ENCODE measurements at regions not wholly inside any gene's neighbourhood (a gene's known extent, or its start where the extent isn't known, plus 50 kb on each side); places are given as distances from the start of the nearest gene placed in this dataset.

GRCh38 chr1:203424285-203424684 is 51.3 kb upstream of the PRELP start:
- no peaks in the 10 kb centered on the region for H3K79me1 ChIP-seq (ENCODE audit: low read depth, low read length)
- no peak overlapping the region for H4K8ac ChIP-seq (ENCODE audit: low read depth, low read length)
- no peak for DNase-seq (ENCODE audit: low spot score)
- no peak overlapping the region for H3K4ac ChIP-seq (ENCODE audit: low read length)
- H3K14ac ChIP-seq (ENCODE audit: low read length), result no peak overlapping the region
- no peak overlapping the region for H2BK12ac ChIP-seq (ENCODE audit: low read length)
- no peaks in the 10 kb centered on the region for H3K36me3 ChIP-seq (replicated peaks in 1 of 2; ENCODE audit: control insufficient read depth in 2 of 2, insufficient read depth in 2 of 2, low read length in 2 of 2)
- H2AFZ ChIP-seq (ENCODE audit: low read length), result no peak overlapping the region
- H3K27me3 ChIP-seq (ENCODE audit: control insufficient read depth in 3 of 3, insufficient read depth in 3 of 3, low read depth in 1 of 3, low read length in 3 of 3), result peaks cover 0 to 17% (median 0%) of the 10 kb centered on the region in 3 experiments
- WGBS, 2 donors (ENCODE audit: extremely low coverage in 2 of 2, insufficient read length in 2 of 2, insufficient replicate concordance in 1 of 2), result no CpG with 5 or more reads among the region's 3 CpGs
- no peak overlapping the region for H2BK5ac ChIP-seq (ENCODE audit: low read length)
- no peak overlapping the region for H2AK5ac ChIP-seq (ENCODE audit: low read depth, low read length)
- H2BK15ac ChIP-seq (ENCODE audit: low read length), result no peak overlapping the region
- no peak overlapping the region for H4K91ac ChIP-seq (ENCODE audit: low read depth, low read length, poor library complexity)
- no peak overlapping the region for H3K23ac ChIP-seq (ENCODE audit: low read depth, low read length, poor library complexity)
- no peak overlapping the region for H2BK120ac ChIP-seq (ENCODE audit: low read depth, low read length)
- H3K4me3 ChIP-seq (ENCODE audit: low read length in 2 of 2), result no peak overlapping the region
- no peak overlapping the region for H3K9ac ChIP-seq (ENCODE audit: low read depth, low read length, poor library complexity)
- H3K18ac ChIP-seq (ENCODE audit: low read length), result no peak overlapping the region
- H3K9me3 ChIP-seq (replicated peaks in 1 of 2; ENCODE audit: control insufficient read depth in 2 of 2, insufficient read depth in 1 of 2, low read depth in 1 of 2, low read length in 2 of 2), result no peaks in the 10 kb centered on the region
- no peak overlapping the region for H3K4me2 ChIP-seq (ENCODE audit: insufficient read depth, low read length, poor library complexity, severe bottlenecking)
- no peak overlapping the region for H3K27ac ChIP-seq (replicated peaks; ENCODE audit: low read length)
- H3K4me1 ChIP-seq (ENCODE audit: control insufficient read depth in 2 of 2, insufficient read depth in 1 of 2, low read depth in 1 of 2, low read length in 2 of 2), result peaks cover 2 to 13% of the 10 kb centered on the region in 2 donors

- H2AFZ ChIP-seq (ENCODE audit: low read length), result no peak overlapping the region
- H2AK5ac ChIP-seq (ENCODE audit: low read depth, low read length), result peak overlapping the region; percentile 76
- H3K36me3 ChIP-seq (replicated peaks in 1 of 2; ENCODE audit: control insufficient read depth in 2 of 2, insufficient read depth in 2 of 2, low read length in 2 of 2), result no peaks in the 10 kb centered on the region
- peaks cover 0 to 17% (median 0%) of the 10 kb centered on the region in 3 experiments for H3K27me3 ChIP-seq (ENCODE audit: control insufficient read depth in 3 of 3, insufficient read depth in 3 of 3, low read depth in 1 of 3, low read length in 3 of 3)
- WGBS, 2 donors (ENCODE audit: extremely low coverage in 2 of 2, insufficient read length in 2 of 2, insufficient replicate concordance in 1 of 2), result no CpG with 5 or more reads among the region's 4 CpGs
- DNase-seq (ENCODE audit: low spot score), result no peak
- no peaks in the 10 kb centered on the region for H3K79me1 ChIP-seq (ENCODE audit: low read depth, low read length)
- peak overlapping the region; percentile 63 for H3K23ac ChIP-seq (ENCODE audit: low read depth, low read length, poor library complexity)
- H3K4me2 ChIP-seq (ENCODE audit: insufficient read depth, low read length, poor library complexity, severe bottlenecking), result no peak overlapping the region
- H2BK5ac ChIP-seq (ENCODE audit: low read length), result no peak overlapping the region
- no peak overlapping the region for H2BK15ac ChIP-seq (ENCODE audit: low read length)
- H4K91ac ChIP-seq (ENCODE audit: low read depth, low read length, poor library complexity), result no peak overlapping the region
- no peak overlapping the region for H3K14ac ChIP-seq (ENCODE audit: low read length)
- no peak overlapping the region for H2BK12ac ChIP-seq (ENCODE audit: low read length)
- no peak overlapping the region for H4K8ac ChIP-seq (ENCODE audit: low read depth, low read length)
- no peak overlapping the region for H2BK120ac ChIP-seq (ENCODE audit: low read depth, low read length)
- peak overlapping the region; percentile 48 for H3K18ac ChIP-seq (ENCODE audit: low read length)
- no peaks in the 10 kb centered on the region for H3K9me3 ChIP-seq (replicated peaks in 1 of 2; ENCODE audit: control insufficient read depth in 2 of 2, insufficient read depth in 1 of 2, low read depth in 1 of 2, low read length in 2 of 2)
- peak overlapping the region in 1 of 2 donors; percentile 36 for H3K4me3 ChIP-seq (ENCODE audit: low read length in 2 of 2)
- H3K4me1 ChIP-seq (ENCODE audit: control insufficient read depth in 2 of 2, insufficient read depth in 1 of 2, low read depth in 1 of 2, low read length in 2 of 2), result peaks cover 2 to 13% of the 10 kb centered on the region in 2 donors
- no peak overlapping the region for H3K27ac ChIP-seq (replicated peaks; ENCODE audit: low read length)
- peak overlapping the region; percentile 27 for H3K9ac ChIP-seq (ENCODE audit: low read depth, low read length, poor library complexity)
- H3K4ac ChIP-seq (ENCODE audit: low read length), result no peak overlapping the region
Measured at GRCh38 chr1:203424861-203425662, 50.5 kb upstream of the PRELP start.

- H3K36me3 ChIP-seq (replicated peaks in 1 of 2; ENCODE audit: control insufficient read depth in 2 of 2, insufficient read depth in 2 of 2, low read length in 2 of 2), result no peaks in the 10 kb centered on the region
- no peak overlapping the region for H4K8ac ChIP-seq (ENCODE audit: low read depth, low read length)
- no peak overlapping the region for H2BK5ac ChIP-seq (ENCODE audit: low read length)
- no peak overlapping the region for H2AK5ac ChIP-seq (ENCODE audit: low read depth, low read length)
- H3K18ac ChIP-seq (ENCODE audit: low read length), result no peak overlapping the region
- H3K4me1 ChIP-seq (ENCODE audit: control insufficient read depth in 2 of 2, insufficient read depth in 1 of 2, low read depth in 1 of 2, low read length in 2 of 2), result peaks cover 2 to 13% of the 10 kb centered on the region in 2 donors
- no peaks in the 10 kb centered on the region for H3K9me3 ChIP-seq (replicated peaks in 1 of 2; ENCODE audit: control insufficient read depth in 2 of 2, insufficient read depth in 1 of 2, low read depth in 1 of 2, low read length in 2 of 2)
- no peak for DNase-seq (ENCODE audit: low spot score)
- H3K27me3 ChIP-seq (ENCODE audit: control insufficient read depth in 3 of 3, insufficient read depth in 3 of 3, low read depth in 1 of 3, low read length in 3 of 3), result peaks cover 0 to 17% (median 0%) of the 10 kb centered on the region in 3 experiments
- no peak overlapping the region for H3K4me3 ChIP-seq (ENCODE audit: low read length in 2 of 2)
- H2BK12ac ChIP-seq (ENCODE audit: low read length), result no peak overlapping the region
- H2BK15ac ChIP-seq (ENCODE audit: low read length), result no peak overlapping the region
- no peak overlapping the region for H2AFZ ChIP-seq (ENCODE audit: low read length)
- no peak overlapping the region for H3K9ac ChIP-seq (ENCODE audit: low read depth, low read length, poor library complexity)
- no peak overlapping the region for H3K4ac ChIP-seq (ENCODE audit: low read length)
- H3K4me2 ChIP-seq (ENCODE audit: insufficient read depth, low read length, poor library complexity, severe bottlenecking), result no peak overlapping the region
- H3K27ac ChIP-seq (replicated peaks; ENCODE audit: low read length), result no peak overlapping the region
- H3K14ac ChIP-seq (ENCODE audit: low read length), result no peak overlapping the region
- no peaks in the 10 kb centered on the region for H3K79me1 ChIP-seq (ENCODE audit: low read depth, low read length)
- H4K91ac ChIP-seq (ENCODE audit: low read depth, low read length, poor library complexity), result no peak overlapping the region
- H2BK120ac ChIP-seq (ENCODE audit: low read depth, low read length), result no peak overlapping the region
- no peak overlapping the region for H3K23ac ChIP-seq (ENCODE audit: low read depth, low read length, poor library complexity)
Measured at GRCh38 chr1:203425663-203425975, 50.0 kb upstream of the PRELP start.

Measured in neuronal stem cell (in vitro differentiated cells).